RWPE2 (cell line): ENCODE measurements at regions not wholly inside any gene's neighbourhood (a gene's known extent, or its start where the extent isn't known, plus 50 kb on each side); places are given as distances from the start of the nearest gene placed in this dataset.

Source experiments
- ATAC-seq: fragments of 200-7000 bp; cut with Tn5 transposase; 3 replicates; pipeline ENCODE4 v1.9.1; 2021; ENCODE audit warnings: low read depth
- DNase-seq: peaks from one replicate; pipeline ENCODE4 v3.0.0-alpha.2; 2020; ENCODE audit warnings: low spot score
- H3K27ac ChIP-seq: fragments of 450-650 bp; 2 replicates; pipeline ENCODE4 v1.5.1; 2017; ENCODE audit warnings: mild to moderate bottlenecking; ENCODE audit not compliant: poor library complexity, severe bottlenecking
- H3K27me3 ChIP-seq: fragments of 250-450 bp; sonication (Bioruptor Pico); 2 replicates; pipeline ENCODE4 v1.5.1; 2021; ENCODE audit warnings: mild to moderate bottlenecking, moderate library complexity; ENCODE audit not compliant: insufficient read depth, poor library complexity, severe bottlenecking
- H3K36me3 ChIP-seq: fragments of 250-450 bp; sonication (Bioruptor Pico); 2 replicates; pipeline ENCODE4 v1.5.1; 2020; ENCODE audit warnings: low read depth, mild to moderate bottlenecking, moderate library complexity
- H3K4me1 ChIP-seq: fragments of 250-450 bp; sonication (Bioruptor Pico); 2 replicates; pipeline ENCODE4 v1.5.1; 2021; ENCODE audit warnings: mild to moderate bottlenecking, moderate library complexity; ENCODE audit not compliant: insufficient read depth, poor library complexity, severe bottlenecking
- H3K4me3 ChIP-seq: fragments of 250-450 bp; sonication (Bioruptor Pico); 2 replicates; pipeline ENCODE4 v1.5.1; 2021; ENCODE audit warnings: mild to moderate bottlenecking, moderate library complexity; ENCODE audit not compliant: severe bottlenecking
- H3K9me3 ChIP-seq: fragments of 250-450 bp; sonication (Bioruptor Pico); 2 replicates; pipeline ENCODE4 v1.5.1; 2021; ENCODE audit warnings: mild to moderate bottlenecking, moderate library complexity; ENCODE audit not compliant: severe bottlenecking
- CTCF ChIP-seq: fragments of 450-650 bp; IDR thresholded peaks from one replicate; pipeline ENCODE4 v1.5.1; 2017; ENCODE audit warnings: mild to moderate bottlenecking, moderate library complexity; ENCODE audit not compliant: poor library complexity, severe bottlenecking

GRCh38 chr5:126074538-126074937, 348.7 kb upstream of the GRAMD2B start:
- no peak for TF ChIP-seq CTCF
- ATAC-seq, result no peak
- no peaks in the 10 kb centered on the region for H3K9me3 ChIP-seq

DNA sequence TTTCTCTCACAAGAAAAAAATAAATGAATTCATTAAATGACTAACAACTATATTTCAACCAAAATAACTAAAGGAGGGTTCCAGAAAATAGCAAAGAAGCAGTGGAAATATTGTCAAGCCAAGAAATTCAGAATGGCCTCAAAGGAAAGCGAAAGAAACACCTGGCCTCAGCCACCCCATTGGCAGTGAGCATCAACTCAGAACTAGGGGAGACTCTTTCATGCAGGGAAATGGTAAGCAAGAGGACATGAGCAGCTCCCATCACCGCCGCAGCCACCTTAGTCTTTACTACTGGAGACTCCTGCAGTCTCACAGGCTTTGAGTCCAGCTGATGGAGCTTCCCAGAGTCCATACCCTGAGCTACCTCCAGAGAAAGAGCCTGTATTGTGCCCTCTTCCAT, 343.9 kb upstream of the GRAMD2B start:
- no peaks in the 10 kb centered on the region for H3K27me3 ChIP-seq
- no peak overlapping the region for H3K4me3 ChIP-seq
- H3K4me1 ChIP-seq, result no peaks in the 10 kb centered on the region
- no peaks in the 10 kb centered on the region for H3K36me3 ChIP-seq
- H3K9me3 ChIP-seq, result peaks cover 5% of the 10 kb centered on the region
- TF ChIP-seq CTCF, result no peak
- no peak for ATAC-seq
- no peak overlapping the region for H3K27ac ChIP-seq
- no peak for DNase-seq

More at GRCh38 chr5:126074538-126074937, 348.7 kb upstream of the GRAMD2B start:
- Histone ChIP-seq H3K4me1 (no peaks in the 10 kb centered on the region), H3K4me3 (no peak overlapping the region), H3K27ac (no peak overlapping the region), H3K36me3 (no peaks in the 10 kb centered on the region), H3K27me3 (no peaks in the 10 kb centered on the region)
- no peak for DNase-seq

GRCh38 chr5:126081209-126081608, 342.0 kb upstream of the GRAMD2B start:
- peaks cover 11% of the 10 kb centered on the region for H3K9me3 ChIP-seq
- no peaks in the 10 kb centered on the region for H3K36me3 ChIP-seq
- DNase-seq, result no peak
- no peaks in the 10 kb centered on the region for H3K4me1 ChIP-seq
- no peak overlapping the region for H3K4me3 ChIP-seq
- H3K27me3 ChIP-seq, result no peaks in the 10 kb centered on the region
- TF ChIP-seq CTCF, result no peak
- H3K27ac ChIP-seq, result no peak overlapping the region
- ATAC-seq, result no peak

DNA sequence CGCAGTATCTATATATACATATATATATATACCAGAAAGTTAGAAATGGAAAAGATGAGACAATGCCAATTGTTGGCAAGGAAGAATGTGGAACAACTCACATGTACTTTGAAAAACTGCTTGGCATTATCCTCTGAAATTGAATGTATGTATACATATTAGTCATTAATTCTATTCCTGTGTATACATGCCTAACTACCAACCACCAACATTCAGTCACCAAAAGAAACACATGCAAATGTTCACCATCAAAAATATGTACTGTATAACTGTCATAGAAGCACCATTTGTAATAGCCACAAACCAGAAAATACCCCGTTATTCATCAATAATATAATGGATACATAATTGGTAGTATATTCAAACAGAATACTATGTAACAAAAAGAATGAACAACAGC, 330.2 kb upstream of the GRAMD2B start:
- Histone ChIP-seq H3K4me1 (no peaks in the 10 kb centered on the region), H3K27ac (no peak overlapping the region), H3K4me3 (no peak overlapping the region), H3K27me3 (no peaks in the 10 kb centered on the region), H3K36me3 (no peaks in the 10 kb centered on the region), H3K9me3 (no peaks in the 10 kb centered on the region)
- DNase-seq (no peak), ATAC-seq (no peak)
- TF ChIP-seq CTCF, result no peak

GRCh38 chr5:126093718-126094117, 329.5 kb upstream of the GRAMD2B start:
- Histone ChIP-seq H3K27ac (no peak overlapping the region), H3K36me3 (no peaks in the 10 kb centered on the region), H3K4me3 (no peak overlapping the region), H3K9me3 (no peaks in the 10 kb centered on the region), H3K27me3 (no peaks in the 10 kb centered on the region), H3K4me1 (no peaks in the 10 kb centered on the region)
- no peak for DNase-seq
- no peak for ATAC-seq
- no peak for TF ChIP-seq CTCF
